Inflammatory macrophage treated with lipopolysaccharide for 1 hour (primary cell): ENCODE measurements at regions not wholly inside any gene's neighbourhood (a gene's known extent, or its start where the extent isn't known, plus 50 kb on each side); places are given as distances from the start of the nearest gene placed in this dataset.
"Not testable (repeated sequence)": the region's sequence is repeated elsewhere in the genome, so short reads cannot be mapped to it uniquely, and the experiment has no call there.

Experiments used
- DNase-seq, 2 donors: peaks; one replicate each; pipeline ENCODE4 v3.0.0-alpha.2; 2020 to 2022

DNA sequence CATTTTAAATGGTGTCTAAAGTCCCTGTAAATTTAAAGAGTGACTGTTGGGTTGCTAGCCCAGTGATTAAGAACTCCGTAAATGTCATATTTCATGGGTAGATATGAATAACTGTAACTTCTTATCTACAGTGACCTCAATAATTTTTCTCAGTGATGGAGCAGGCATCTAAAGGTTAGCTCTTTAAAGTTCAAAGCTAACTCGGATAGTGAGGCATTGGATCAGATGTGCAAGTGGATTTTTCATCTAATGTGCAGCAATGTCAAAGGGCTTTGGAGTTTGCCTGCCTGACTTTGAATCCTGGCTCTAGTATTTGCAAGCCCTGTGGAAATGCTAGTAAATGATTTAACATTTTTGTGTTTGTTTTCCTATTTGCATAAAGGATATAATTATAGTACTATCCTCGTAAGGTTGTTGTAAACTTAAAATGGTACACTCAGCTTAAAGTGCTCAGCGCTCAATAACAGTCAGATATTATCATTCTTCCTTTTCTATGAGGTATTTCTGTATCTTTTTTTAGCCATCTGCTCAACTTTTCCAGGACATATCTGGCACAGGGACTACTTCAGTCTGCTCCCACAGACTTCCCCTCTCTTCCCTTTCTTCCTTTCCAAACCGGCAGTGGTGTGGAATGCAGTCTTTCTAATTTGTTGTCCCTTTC lies 163.7 kb upstream of the ELL2 start:
- DNase-seq = no peak

- DNase-seq = no peak
These were observed 162.9 kb upstream of the ELL2 start for GRCh38 chr5:96124589-96124988.

DNA sequence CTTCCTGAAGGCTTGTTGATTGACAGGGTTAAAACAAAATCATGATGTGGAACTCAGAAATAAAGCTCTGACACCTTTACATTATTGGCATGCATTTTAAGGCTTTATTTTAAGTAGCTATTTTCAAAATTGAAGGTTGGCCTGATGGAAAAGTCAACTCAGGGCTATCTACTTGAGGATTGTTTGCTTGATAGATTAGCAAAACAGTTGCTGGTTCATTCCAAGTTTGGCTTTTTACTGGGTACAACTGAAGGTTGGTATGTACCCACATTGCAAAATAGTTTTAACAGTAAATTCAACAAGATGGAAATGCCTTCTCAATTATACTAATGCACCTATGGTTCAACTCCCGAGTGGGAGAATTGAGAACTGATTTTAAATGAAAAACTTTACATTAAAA lies 161.8 kb upstream of the ELL2 start:
- DNase-seq = no peak

- no peak for DNase-seq
These were observed 159.7 kb upstream of the ELL2 start for GRCh38 chr5:96121364-96121763.

GRCh38 chr5:96120120-96120519 lies 158.5 kb upstream of the ELL2 start:
- no peak for DNase-seq

DNA sequence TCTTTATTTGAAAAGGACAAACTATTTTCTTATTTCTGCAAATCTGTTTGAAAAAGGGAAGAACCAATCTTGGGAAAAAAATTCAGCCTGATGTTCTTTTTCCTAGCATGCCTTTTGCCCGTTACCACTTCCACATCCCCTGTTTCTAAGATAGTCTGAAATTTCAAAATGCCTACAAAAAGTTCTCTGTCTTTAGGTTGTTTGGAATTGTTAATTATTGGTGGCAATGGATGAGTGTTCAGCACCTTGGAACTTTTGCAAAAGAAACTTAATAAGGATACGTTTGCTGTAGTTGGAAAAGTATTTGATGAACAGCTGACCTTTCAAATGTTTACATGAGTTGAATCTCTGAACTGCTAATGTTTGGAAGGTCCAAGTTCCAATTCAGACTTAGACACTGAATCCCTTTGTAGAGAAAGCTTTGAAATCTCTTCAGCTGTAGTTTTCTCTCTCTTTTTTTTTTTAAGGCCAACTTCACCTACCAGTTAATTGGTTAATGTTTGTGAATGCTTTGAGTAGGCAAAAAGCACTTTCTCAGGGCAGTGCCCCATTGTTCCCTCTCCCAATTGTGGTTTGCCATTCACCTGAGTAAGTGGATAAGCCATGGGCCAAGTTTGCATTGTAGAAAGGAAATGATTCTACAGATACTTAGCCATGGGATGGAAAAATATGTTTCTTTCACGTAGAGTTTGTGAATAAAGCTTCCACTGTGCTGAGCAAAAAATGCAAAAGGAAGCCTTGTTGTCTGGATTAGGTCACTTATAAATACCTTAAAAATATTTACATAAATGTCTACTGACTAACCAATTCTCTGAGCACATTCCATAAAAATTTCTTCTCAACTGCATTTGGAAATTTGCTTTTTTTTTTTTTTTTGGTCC lies 156.4 kb upstream of the ELL2 start:
- DNase-seq = peak in 1 of 2 donors; percentile 16

DNA sequence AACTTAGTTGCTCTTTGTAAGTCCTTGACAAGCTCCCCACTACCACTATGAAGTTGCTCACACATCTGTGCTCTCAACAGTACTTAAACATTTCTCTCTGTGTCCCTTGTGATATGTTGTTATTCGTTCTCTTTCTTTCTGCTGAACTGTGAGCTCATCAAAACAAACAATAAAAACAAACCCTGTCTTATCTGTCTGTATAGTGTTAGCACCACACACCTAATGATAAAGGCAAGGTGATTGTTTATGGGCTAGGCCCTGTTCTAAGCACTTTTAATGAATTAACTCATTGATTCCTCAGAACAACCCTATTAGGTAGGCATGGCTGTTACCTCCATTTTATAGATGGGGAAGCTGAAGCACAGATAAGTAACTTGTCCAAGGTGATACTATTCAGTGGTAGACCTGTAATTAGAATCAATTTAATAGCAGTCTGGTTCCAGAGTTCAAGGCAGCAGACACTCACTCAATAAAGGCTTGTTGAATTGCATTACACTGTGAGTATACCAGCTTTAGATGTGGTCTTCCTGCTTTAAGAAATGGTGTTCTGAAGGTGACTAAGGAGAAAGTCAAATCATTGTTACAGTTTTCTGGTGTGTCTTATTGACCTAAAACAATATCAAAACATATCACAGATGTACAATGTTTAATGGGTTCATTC lies 153.6 kb upstream of the ELL2 start:
- DNase-seq = no peak

DNA sequence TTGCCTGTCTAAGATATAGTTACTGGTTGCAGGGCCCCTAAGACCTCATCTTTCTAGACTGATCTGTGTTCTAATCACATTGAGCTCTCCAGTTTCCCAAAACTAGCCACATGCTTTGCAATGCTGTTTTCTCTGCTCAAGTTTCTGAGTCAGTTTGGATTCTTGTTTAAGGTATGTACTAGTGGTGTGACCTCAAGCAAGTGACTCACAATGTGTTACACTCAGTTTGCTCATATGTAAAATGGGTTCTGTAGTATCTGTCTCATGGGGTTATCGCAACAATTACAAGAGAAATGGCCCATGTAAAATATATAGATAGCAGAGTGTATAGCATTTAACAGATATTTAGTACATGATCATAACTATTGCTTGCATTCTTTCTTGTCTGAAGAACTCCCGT lies 153.1 kb upstream of the ELL2 start:
- DNase-seq = no peak

DNA sequence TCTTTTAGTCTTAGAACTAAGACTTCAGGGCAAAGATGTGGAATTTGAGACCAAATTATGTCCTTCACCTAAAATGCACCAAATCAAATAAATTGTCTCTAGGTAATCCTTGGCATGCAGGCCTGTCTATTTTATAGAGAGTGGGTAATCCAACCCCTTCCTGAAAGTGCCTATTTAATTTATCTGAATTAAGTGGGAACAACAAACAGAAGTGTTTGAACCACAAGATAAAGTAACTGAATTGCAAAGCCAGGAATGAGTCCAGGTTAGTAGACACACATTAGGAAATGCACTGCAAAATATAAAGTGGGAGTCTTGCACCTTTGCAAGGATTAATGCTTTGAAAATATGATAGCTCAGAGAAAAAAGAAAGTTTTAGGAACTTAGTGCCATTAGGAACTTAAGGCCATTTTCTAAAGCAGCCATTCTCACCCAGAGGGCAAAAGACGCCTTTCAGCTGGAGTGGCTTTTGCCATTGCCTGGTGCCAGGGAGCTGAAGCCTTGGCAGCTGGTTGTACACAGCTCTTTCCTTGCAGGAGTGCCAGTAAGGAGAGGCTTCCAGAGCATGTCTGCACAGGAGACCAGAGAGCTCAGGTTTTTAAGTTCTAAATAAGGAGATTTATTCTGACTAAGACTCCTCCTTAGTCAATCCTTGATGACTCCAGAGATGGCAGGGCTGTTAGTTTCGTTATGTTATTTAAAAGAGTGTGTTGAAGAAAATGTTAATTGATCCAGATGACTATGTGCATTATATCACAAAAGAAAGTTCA lies 151.7 kb upstream of the ELL2 start:
- DNase-seq = no peak

DNA sequence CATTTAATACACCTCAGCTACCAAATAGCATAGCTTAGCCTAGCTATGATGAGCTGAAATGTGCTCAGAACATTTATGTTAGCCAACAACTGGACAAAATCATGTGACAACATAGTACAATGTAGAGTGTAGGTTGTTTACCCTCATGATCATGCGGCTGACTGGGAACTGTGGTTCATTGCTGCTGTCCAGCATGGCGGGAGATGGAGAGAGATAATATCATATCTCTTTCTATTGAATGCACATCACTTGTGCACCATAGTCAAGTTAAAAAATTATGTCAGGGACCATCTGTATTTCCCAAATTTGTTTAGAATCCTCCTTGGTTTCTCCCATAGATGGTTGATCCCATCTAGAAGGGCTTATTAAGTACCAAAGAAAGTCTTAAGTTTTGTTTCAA lies 151.1 kb upstream of the ELL2 start:
- no peak for DNase-seq

DNA sequence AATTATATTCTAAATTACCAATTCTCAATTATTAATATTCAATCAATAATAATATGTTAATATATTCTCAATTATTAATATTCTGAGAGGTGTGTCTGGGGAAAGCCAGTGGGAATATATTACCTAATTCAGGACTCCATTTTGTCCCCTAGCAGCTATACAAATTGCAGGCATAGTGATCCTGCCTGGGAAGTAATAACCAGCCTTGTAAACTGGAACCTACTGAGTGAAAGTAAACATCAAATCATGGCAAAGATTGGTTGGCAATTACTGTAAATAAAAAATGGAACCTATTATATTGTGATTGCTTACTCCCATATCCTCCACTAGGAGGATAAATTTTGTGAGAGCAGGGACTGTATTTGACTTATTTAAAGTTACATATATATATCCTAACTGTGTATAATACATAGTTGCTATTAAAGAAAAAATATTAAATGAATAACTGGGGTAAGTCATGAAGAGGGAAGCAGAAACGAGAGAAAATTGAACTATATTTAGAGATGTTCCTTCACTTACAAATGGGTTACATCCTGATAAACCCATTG lies 150.5 kb upstream of the ELL2 start:
- no peak for DNase-seq

DNA sequence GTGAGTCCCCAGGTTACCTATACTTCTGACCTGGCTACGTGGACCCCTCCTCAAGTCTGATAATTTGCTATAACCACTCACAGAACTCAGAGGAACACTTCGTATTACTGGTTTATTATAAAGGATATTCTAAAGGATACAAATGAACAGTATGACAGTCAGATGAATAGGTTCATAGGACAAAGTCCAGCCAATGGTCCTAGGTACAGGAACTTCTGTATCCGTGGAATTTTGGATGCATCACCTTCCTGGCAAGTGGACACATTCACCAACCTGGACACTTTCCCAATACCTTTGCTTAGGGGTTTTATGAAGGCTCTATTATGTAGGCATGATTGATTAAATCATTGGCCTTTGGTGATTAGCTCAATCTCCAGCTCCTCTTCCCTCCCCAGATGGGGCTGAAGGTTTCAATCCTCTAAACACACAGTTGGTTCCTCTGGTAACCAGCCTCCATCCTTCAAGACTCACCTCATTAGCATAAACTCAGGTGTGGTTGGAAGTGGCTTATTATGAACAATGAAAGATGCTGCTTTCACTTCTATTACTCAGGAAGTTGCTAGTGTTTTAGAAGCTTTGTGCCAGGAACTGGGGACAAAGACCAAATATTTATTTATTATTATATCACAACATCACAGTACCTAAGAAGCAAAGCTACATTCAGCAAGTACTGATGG lies 149.6 kb upstream of the ELL2 start:
- no peak for DNase-seq

DNA sequence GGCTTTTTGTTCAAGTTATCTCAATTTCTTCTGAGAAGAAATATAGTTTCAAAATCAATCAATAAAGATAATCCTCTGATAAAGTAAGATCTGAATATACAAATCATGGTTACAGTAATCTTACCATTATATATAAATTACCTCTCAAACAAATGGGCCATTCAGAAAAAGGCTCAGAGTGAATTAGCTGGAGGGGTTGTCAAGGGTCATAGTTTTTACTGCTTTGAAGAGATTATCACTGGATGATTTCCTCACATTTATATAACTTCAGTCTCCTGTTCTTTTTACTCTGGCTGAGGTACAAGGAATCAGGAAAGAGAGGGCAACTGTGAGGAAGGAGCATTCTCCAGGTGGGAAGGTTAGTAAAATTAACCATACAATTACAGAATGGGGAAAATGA lies 148.6 kb upstream of the ELL2 start:
- no peak for DNase-seq

GRCh38 chr5:96108629-96109028 lies 147.0 kb upstream of the ELL2 start:
- not testable (repeated sequence) for DNase-seq

DNA sequence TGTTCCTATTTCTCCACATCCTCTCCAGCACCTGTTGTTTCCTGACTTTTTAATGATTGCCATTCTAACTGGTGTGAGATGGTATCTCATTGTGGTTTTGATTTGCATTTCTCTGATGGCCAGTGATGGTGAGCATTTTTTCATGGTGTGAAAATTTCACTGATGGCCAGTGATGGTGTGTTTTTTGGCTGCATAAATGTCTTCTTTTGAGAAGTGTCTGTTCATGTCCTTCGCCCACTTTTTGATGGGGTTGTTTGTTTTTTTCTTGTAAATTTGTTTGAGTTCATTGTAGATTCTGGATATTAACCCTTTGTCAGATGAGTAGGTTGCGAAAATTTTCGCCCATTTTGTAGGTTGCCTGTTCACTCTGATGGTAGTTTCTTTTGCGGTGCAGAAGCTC lies 142.2 kb upstream of the ELL2 start:
- DNase-seq = not testable (repeated sequence)

GRCh38 chr5:96101358-96102089 lies 139.9 kb upstream of the ELL2 start:
- DNase-seq = no peak

DNA sequence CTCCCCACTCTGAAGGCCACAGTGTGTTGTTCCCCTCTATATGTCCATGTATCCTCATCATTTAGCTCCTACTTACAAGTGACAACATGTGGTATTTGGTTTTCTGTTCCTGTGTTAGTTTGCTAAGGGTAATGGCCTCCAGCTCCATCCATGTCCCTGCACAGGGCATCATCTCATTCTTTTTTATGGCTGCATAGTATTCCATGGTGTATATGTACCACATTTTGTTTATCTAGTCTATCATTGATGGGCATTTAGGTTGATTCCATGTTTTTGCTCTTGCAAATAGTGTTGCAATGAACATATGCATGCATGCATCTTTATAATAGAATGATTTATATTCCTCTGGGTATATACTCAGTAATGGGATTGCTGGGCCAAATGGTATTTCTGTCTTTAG lies 135.8 kb upstream of the ELL2 start:
- DNase-seq = not testable (repeated sequence)

- DNase-seq = no peak
These were observed 135.1 kb upstream of the ELL2 start for GRCh38 chr5:96096724-96097123.

DNA sequence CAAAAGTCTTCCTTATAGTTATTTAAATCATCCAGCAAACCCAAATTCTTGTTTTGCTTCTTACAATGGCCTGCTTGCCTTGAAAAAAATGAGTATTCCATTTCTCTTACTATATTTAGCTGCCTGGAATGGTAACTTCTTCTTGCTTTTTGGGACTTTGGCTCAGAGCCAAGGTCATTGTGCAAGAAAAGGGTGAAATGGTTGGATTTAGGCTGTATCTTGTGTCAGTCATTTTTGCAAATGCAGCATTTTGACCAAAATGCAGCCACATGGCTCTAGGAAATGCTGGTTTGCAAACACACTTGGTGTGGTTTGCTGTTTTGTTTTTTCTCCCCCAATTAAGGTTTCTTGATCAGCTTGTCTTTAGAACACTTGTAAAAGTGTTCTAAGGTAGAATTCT lies 133.3 kb upstream of the ELL2 start:
- no peak for DNase-seq

DNA sequence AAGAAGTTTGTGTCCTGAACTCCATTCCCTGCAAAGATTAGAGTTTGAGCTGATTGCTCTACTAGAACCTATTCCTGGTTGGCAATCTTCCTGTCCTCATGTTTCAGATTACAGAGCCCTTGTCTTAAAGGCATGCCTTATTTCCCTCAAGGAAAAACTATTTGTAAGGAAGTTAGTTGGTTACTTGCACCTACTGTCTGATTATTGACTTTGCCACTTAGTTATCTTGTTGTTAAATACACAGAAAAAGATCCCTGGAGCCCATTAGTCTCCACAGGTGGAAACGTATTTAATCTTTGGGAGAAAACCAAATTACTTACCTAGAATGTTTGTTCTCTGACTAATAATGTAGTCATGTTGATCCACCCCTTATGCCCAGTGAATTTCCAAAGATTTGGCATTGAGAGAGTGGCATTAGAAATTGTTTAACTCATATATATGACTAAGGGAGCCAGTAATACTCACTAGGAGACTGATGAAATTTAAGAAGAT lies 132.3 kb upstream of the ELL2 start:
- DNase-seq = no peak

- no peak for DNase-seq
These were observed 131.7 kb upstream of the ELL2 start for GRCh38 chr5:96093340-96093739.
